KMS-11 (cell line): ENCODE measurements at regions not wholly inside any gene's neighbourhood (a gene's known extent, or its start where the extent isn't known, plus 50 kb on each side); places are given as distances from the start of the nearest gene placed in this dataset.

Experiments used
- H2AFZ ChIP-seq: fragments of 200-600 bp; sonication (generic); 2 replicates; pipeline ENCODE4 v1.6.1; 2016; ENCODE audit warnings: antibody characterized with exemption, mixed run types, low read depth
- H3K27ac ChIP-seq: fragments of 200-600 bp; sonication (generic); 2 replicates; pipeline ENCODE4 v1.6.1; 2016; ENCODE audit warnings: mild to moderate bottlenecking, mixed run types
- H3K27me3 ChIP-seq: fragments of 200-600 bp; sonication (generic); 2 replicates; pipeline ENCODE4 v1.6.1; 2017; ENCODE audit warnings: mild to moderate bottlenecking, low read depth, mixed run types, moderate library complexity; ENCODE audit not compliant: insufficient read depth
- H3K36me3 ChIP-seq: fragments of 200-600 bp; sonication (generic); 2 replicates; pipeline ENCODE4 v1.6.1; 2017; ENCODE audit warnings: mild to moderate bottlenecking, mixed run types; ENCODE audit not compliant: insufficient read depth
- H3K4me1 ChIP-seq: fragments of 200-600 bp; sonication (generic); 2 replicates; pipeline ENCODE4 v1.6.1; 2016; ENCODE audit warnings: mild to moderate bottlenecking, low read depth, mixed run types; ENCODE audit not compliant: poor library complexity, severe bottlenecking
- H3K4me2 ChIP-seq: fragments of 200-600 bp; sonication (generic); 2 replicates; pipeline ENCODE4 v1.7.0; 2016; ENCODE audit warnings: mild to moderate bottlenecking, mixed run types
- H3K4me3 ChIP-seq: fragments of 200-600 bp; sonication (generic); IDR thresholded peaks from 2 replicates; pipeline ENCODE4 v1.6.1; 2017; ENCODE audit warnings: low read depth, low read length, mixed read lengths; ENCODE audit not compliant: insufficient read depth
- H3K79me2 ChIP-seq: fragments of 200-600 bp; sonication (generic); 2 replicates; pipeline ENCODE4 v1.6.1; 2016; ENCODE audit warnings: low read depth, mixed run types; ENCODE audit not compliant: insufficient read depth
- H3K9ac ChIP-seq: fragments of 200-600 bp; sonication (generic); 2 replicates; pipeline ENCODE4 v1.6.1; 2016; ENCODE audit warnings: mild to moderate bottlenecking, mixed run types
- H4K20me1 ChIP-seq: fragments of 200-600 bp; sonication (generic); 2 replicates; pipeline ENCODE4 v1.6.1; 2016; ENCODE audit warnings: mild to moderate bottlenecking, mixed run types; ENCODE audit not compliant: insufficient read depth
- CTCF ChIP-seq: fragments of 200-600 bp; sonication (generic); conservative IDR thresholded peaks from 2 replicates; pipeline ENCODE4 v1.6.1; 2017; ENCODE audit warnings: low read depth, mild to moderate bottlenecking, antibody characterized with exemption, low read length, moderate library complexity, mixed read lengths

- no peak overlapping the region for H3K27ac ChIP-seq
- H3K4me1 ChIP-seq = no peaks in the 10 kb centered on the region
- H3K4me3 ChIP-seq = no peak overlapping the region
- no peaks in the 10 kb centered on the region for H4K20me1 ChIP-seq
- H3K4me2 ChIP-seq = no peak overlapping the region
- no peak overlapping the region for H3K9ac ChIP-seq
- H2AFZ ChIP-seq = no peak overlapping the region
- no peaks in the 10 kb centered on the region for H3K36me3 ChIP-seq
- H3K79me2 ChIP-seq = no peaks in the 10 kb centered on the region
- no peak for TF ChIP-seq CTCF
- H3K27me3 ChIP-seq = no peaks in the 10 kb centered on the region; the same call in 1 of the 2 replicates
Observed at GRCh38 chr7:142501434-142501833, 243.6 kb upstream of the PRSS58 start.

GRCh38 chr7:142500366-142500765 is 242.5 kb upstream of the PRSS58 start:
- Histone ChIP-seq H4K20me1 (no peaks in the 10 kb centered on the region), H3K79me2 (no peaks in the 10 kb centered on the region), H3K4me2 (no peak overlapping the region), H2AFZ (no peak overlapping the region), H3K27ac (no peak overlapping the region), H3K36me3 (no peaks in the 10 kb centered on the region), H3K4me1 (no peaks in the 10 kb centered on the region), H3K27me3 (no peaks in the 10 kb centered on the region; the same call in 1 of the 2 replicates), H3K9ac (no peak overlapping the region), H3K4me3 (no peak overlapping the region)
- TF ChIP-seq CTCF = no peak

- no peaks in the 10 kb centered on the region for H3K36me3 ChIP-seq
- no peak overlapping the region for H3K4me2 ChIP-seq
- H3K9ac ChIP-seq = no peak overlapping the region
- H2AFZ ChIP-seq = no peak overlapping the region
- H3K27me3 ChIP-seq = no peaks in the 10 kb centered on the region; the same call in 1 of the 2 replicates
- no peaks in the 10 kb centered on the region for H3K4me1 ChIP-seq
- no peak overlapping the region for H3K4me3 ChIP-seq
- no peak overlapping the region for H3K27ac ChIP-seq
- no peaks in the 10 kb centered on the region for H4K20me1 ChIP-seq
- TF ChIP-seq CTCF = no peak
- no peaks in the 10 kb centered on the region for H3K79me2 ChIP-seq
Observed at GRCh38 chr7:142499635-142500034, 241.8 kb upstream of the PRSS58 start.

- Histone ChIP-seq H4K20me1 (no peaks in the 10 kb centered on the region), H3K36me3 (no peaks in the 10 kb centered on the region), H3K4me2 (no peak overlapping the region), H2AFZ (no peak overlapping the region), H3K4me1 (no peaks in the 10 kb centered on the region), H3K27ac (no peak overlapping the region), H3K4me3 (no peak overlapping the region), H3K9ac (no peak overlapping the region), H3K27me3 (no peaks in the 10 kb centered on the region), H3K79me2 (no peaks in the 10 kb centered on the region)
- TF ChIP-seq CTCF = no peak
Observed at GRCh38 chr7:142498364-142498763, 240.5 kb upstream of the PRSS58 start.
